Hepatocyte (in vitro differentiated cells): ENCODE measurements at regions not wholly inside any gene's neighbourhood (a gene's known extent, or its start where the extent isn't known, plus 50 kb on each side); places are given as distances from the start of the nearest gene placed in this dataset.

Source experiments
- DNase-seq: peaks from one replicate; pipeline ENCODE4 v3.0.0-alpha.2; 2016; ENCODE audit warnings: low spot score
- H2AFZ ChIP-seq: fragments of 200-600 bp; sonication (generic); 2 replicates; pipeline ENCODE4 v1.6.0; 2016; ENCODE audit warnings: antibody characterized with exemption, mild to moderate bottlenecking
- H3K27ac ChIP-seq: fragments of 200-600 bp; sonication (generic); 2 replicates; pipeline ENCODE4 v1.5.1; 2016; ENCODE audit warnings: mild to moderate bottlenecking
- H3K27me3 ChIP-seq: fragments of 200-600 bp; sonication (generic); 2 replicates; pipeline ENCODE4 v1.6.1; 2016
- H3K36me3 ChIP-seq: fragments of 200-600 bp; sonication (generic); replicated peaks from 2 replicates; pipeline ENCODE4 v1.5.1; 2016; ENCODE audit warnings: low read depth; ENCODE audit not compliant: insufficient read depth
- H3K4me1 ChIP-seq: fragments of 200-600 bp; sonication (generic); 2 replicates; pipeline ENCODE4 v1.5.1; 2016; ENCODE audit warnings: mild to moderate bottlenecking, moderate library complexity; ENCODE audit not compliant: insufficient read depth
- H3K4me2 ChIP-seq: fragments of 200-600 bp; sonication (generic); 2 replicates; pipeline ENCODE4 v1.6.0; 2016
- H3K4me3 ChIP-seq: fragments of 200-600 bp; sonication (generic); 2 replicates; pipeline ENCODE4 v1.5.1; 2016; ENCODE audit warnings: mild to moderate bottlenecking
- H3K79me2 ChIP-seq: fragments of 200-600 bp; sonication (generic); 2 replicates; pipeline ENCODE4 v1.6.0; 2017; ENCODE audit warnings: mild to moderate bottlenecking
- H3K9me2 ChIP-seq: fragments of 200-600 bp; sonication (generic); replicated peaks from 2 replicates; pipeline ENCODE4 v1.6.0; 2017; ENCODE audit warnings: mild to moderate bottlenecking; ENCODE audit not compliant: insufficient read depth
- H3K9me3 ChIP-seq: fragments of 200-600 bp; sonication (generic); 2 replicates; pipeline ENCODE4 v1.5.1; 2016; ENCODE audit warnings: low read depth, mild to moderate bottlenecking
- H4K20me1 ChIP-seq: fragments of 200-600 bp; sonication (generic); 2 replicates; pipeline ENCODE4 v1.6.0; 2016; ENCODE audit warnings: mild to moderate bottlenecking; ENCODE audit not compliant: insufficient read depth, poor library complexity, severe bottlenecking
- EZH2 ChIP-seq: fragments of 200-600 bp; sonication (generic); IDR thresholded peaks from 2 replicates; pipeline ENCODE4 v1.6.1; 2016; ENCODE audit warnings: antibody characterized with exemption, mild to moderate bottlenecking, borderline replicate concordance
- EZH2phosphoT487 ChIP-seq: fragments of 200-600 bp; sonication (generic); IDR thresholded peaks from one replicate; pipeline ENCODE4 v1.6.1; 2018; ENCODE audit warnings: antibody characterized with exemption, mild to moderate bottlenecking, low read depth, moderate library complexity; ENCODE audit not compliant: unreplicated experiment, severe bottlenecking
- WGBS: methylation state at CpG from one replicate; pipeline ENCODE4 v1.1.6; 2016; ENCODE audit warnings: low lambda C conversion rate; ENCODE audit errors: missing lambda C conversion rate; 5-methylcytosine and 5-hydroxymethylcytosine counted together
- TF ChIP-seq, protein P1 (sequence below): fragments of 200-600 bp; sonication (generic); IDR thresholded peaks from 2 replicates; pipeline ENCODE4 v1.5.1; 2016; ENCODE audit warnings: antibody characterized with exemption, mild to moderate bottlenecking; ENCODE audit not compliant: poor library complexity

DNA sequence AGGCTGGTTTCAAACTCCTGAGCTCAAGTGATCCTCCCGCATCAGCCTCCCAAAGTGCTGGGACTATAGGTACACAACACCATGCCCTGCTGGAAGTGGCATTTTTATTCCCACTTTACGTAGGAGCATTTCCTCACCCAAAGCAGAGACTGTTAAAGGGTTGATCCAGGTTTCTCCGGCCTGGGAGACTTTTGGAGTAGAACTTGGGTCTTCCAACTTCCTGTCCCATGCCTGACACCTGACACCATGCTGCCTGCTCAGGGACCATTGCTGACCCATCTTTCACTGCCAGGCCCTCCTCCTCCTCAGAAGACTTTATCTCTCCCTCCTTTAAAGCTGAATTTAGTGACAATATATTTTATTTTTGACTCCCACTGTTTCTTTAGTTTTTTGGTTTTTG is 302.0 kb upstream of the LYZL1 start:
- Histone ChIP-seq H4K20me1 (no peaks in the 10 kb centered on the region), H3K4me2 (no peak overlapping the region), H3K9me3 (no peaks in the 10 kb centered on the region), H3K4me1 (no peaks in the 10 kb centered on the region), H3K36me3 (no peaks in the 10 kb centered on the region), H3K27ac (no peak overlapping the region), H3K4me3 (no peak overlapping the region), H3K9me2 (no peaks in the 10 kb centered on the region), H3K79me2 (no peaks in the 10 kb centered on the region), H3K27me3 (no peaks in the 10 kb centered on the region), H2AFZ (no peak overlapping the region)
- WGBS, result 93% methylated on average over 3 of the region's 3 CpGs
- TF ChIP-seq EZH2 (no peak), EZH2phosphoT487 (no peak)
- TF ChIP-seq, protein P1, sequence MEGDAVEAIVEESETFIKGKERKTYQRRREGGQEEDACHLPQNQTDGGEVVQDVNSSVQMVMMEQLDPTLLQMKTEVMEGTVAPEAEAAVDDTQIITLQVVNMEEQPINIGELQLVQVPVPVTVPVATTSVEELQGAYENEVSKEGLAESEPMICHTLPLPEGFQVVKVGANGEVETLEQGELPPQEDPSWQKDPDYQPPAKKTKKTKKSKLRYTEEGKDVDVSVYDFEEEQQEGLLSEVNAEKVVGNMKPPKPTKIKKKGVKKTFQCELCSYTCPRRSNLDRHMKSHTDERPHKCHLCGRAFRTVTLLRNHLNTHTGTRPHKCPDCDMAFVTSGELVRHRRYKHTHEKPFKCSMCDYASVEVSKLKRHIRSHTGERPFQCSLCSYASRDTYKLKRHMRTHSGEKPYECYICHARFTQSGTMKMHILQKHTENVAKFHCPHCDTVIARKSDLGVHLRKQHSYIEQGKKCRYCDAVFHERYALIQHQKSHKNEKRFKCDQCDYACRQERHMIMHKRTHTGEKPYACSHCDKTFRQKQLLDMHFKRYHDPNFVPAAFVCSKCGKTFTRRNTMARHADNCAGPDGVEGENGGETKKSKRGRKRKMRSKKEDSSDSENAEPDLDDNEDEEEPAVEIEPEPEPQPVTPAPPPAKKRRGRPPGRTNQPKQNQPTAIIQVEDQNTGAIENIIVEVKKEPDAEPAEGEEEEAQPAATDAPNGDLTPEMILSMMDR, result no peak
- no peak for DNase-seq

DNA sequence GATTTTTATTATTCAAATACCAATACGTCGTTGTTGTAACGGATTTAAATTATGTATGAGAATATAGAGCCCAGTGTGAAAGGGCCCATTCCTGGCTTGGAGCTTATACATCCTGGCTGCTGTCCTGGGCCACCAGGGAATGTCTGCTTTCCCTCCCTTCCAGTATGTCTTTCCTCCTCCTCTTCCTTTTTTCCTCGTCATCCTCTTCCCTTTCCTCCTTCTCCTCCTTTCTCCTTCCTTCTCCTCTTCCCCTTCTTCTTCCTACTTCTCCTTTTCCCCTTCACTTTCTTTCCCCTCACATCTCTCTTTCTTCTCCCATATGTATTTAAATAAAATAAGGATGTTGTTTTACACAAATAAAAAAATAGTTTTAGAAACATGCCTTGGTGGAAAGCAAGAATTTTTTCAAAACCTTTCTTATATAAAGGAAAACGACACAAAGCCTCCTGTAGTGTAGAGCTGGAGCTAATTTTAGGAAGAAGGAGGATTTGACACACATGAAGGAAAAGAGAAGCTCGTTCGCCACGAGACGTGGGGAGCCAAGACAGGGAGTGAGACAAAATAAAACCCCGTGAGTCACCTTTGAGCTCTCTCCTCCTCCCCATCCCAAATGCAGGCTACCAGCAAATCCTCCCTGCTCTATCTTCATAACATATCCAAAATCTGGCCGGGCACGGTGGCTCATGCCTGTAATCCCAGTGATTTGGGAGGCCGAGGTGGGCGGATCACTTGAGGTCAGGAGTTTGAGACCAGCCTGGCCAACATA is 301.1 kb upstream of the LYZL1 start:
- no peak overlapping the region for H3K27ac ChIP-seq
- TF ChIP-seq EZH2 (no peak), EZH2phosphoT487 (no peak)
- TF ChIP-seq, protein P1, result no peak

DNA sequence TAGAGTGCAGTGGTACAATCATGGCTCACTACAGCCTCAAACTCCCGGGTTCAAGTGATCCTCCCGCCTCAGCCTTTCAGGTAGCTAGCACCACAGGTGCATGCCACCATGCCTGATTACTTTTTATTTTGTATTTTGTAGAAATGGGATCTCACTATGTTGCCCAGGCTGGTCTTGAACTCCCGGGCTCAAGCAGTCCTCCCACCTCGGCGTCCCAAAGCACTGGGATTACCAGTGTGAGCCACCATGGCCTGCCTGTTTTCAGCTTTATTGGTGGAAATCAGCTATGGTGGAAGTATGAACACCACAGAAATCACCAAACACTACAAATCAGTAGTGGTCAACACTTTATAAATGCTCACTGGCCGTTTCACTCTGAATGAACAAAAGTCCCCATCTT is 299.9 kb upstream of the LYZL1 start:
- Histone ChIP-seq H3K4me2 (no peak overlapping the region), H3K27ac (no peak overlapping the region), H3K79me2 (no peaks in the 10 kb centered on the region), H3K4me3 (no peak overlapping the region), H3K9me2 (no peaks in the 10 kb centered on the region), H4K20me1 (no peaks in the 10 kb centered on the region), H2AFZ (no peak overlapping the region), H3K36me3 (no peaks in the 10 kb centered on the region), H3K27me3 (no peaks in the 10 kb centered on the region), H3K4me1 (no peaks in the 10 kb centered on the region), H3K9me3 (no peaks in the 10 kb centered on the region)
- DNase-seq, result no peak
- WGBS, result 96% methylated on average over 6 of the region's 6 CpGs
- TF ChIP-seq, protein P1, result no peak
- no peak for TF ChIP-seq EZH2phosphoT487
- no peak for TF ChIP-seq EZH2

More for the DNA sequence above, 301.1 kb upstream of the LYZL1 start:
- WGBS, result 80% methylated on average over 14 of the region's 14 CpGs
- no peak overlapping the region for H3K4me3 ChIP-seq
- H3K36me3 ChIP-seq, result no peaks in the 10 kb centered on the region
- H4K20me1 ChIP-seq, result no peaks in the 10 kb centered on the region
- no peaks in the 10 kb centered on the region for H3K9me2 ChIP-seq
- H3K4me2 ChIP-seq, result no peak overlapping the region
- no peaks in the 10 kb centered on the region for H3K79me2 ChIP-seq
- H2AFZ ChIP-seq, result no peak overlapping the region
- no peaks in the 10 kb centered on the region for H3K27me3 ChIP-seq
- no peaks in the 10 kb centered on the region for H3K4me1 ChIP-seq
- H3K9me3 ChIP-seq, result no peaks in the 10 kb centered on the region
- DNase-seq, result no peak
